ENCODE measurements at regions not wholly inside any gene's neighbourhood (a gene's known extent, or its start where the extent isn't known, plus 50 kb on each side); places are given as distances from the start of the nearest gene placed in this dataset.

DNA sequence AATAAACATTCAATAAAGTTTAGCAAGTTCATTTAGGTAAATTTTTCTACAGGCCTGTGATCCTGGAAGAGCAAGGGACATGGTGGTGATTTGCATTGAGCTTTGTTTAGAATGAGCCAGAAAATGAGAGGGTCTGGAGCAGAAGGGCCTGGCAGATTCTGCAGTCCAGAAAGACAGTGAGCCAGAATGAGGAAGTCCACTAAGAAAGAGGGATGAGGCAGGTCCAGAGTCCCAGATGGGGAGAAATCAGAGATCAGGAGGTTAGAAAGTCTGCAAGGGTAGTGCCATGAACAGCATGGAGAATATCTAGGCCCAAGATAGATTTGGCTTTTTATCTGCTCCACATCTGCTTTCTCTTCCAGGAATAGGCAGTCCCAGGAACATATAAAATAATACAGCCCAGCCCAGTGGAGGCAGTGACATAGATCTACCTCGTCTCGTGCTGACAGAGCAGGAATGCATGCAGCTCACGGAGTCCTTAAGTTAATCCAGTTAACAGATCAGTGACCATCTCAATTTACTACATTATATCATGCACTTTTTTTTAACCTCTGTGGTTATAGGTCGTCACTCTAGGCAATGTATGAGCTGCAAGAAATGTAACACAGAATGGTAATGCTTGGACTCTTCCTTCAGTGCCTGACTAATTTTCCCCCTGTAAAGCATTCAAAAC lies 429.0 kb downstream of the SUCLG1 start:
- H3K4me3 ChIP-seq: no peak overlapping the region
- no peak for DNase-seq (ENCODE audit: low spot score)
- TF ChIP-seq CTCF (IDR thresholded peaks at IDR 0.05): no peak
- H3K27ac ChIP-seq: no peak overlapping the region

DNA sequence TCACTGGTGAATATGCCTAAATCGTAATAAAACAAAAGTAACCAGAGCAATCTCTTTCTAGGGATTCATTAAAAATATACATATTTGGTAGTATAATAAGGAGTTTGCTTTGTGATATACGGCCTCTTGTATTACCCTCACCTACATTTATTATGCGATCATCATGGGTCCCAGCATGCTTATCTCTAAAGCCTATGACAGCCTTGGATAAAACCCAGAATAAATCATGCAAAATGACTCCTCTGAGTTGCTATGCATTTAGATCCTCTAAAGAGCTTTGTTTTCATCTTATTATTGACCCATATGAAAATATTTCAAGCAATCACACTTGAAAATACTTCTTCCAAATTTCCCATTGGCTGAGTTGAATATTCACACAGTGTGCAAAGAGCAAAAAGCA lies 432.3 kb downstream of the SUCLG1 start:
- Histone ChIP-seq H3K4me3 (no peak overlapping the region), H3K27ac (no peak overlapping the region)
- TF ChIP-seq CTCF (IDR thresholded peaks at IDR 0.05): no peak
- no peak for DNase-seq (ENCODE audit: low spot score)

DNA sequence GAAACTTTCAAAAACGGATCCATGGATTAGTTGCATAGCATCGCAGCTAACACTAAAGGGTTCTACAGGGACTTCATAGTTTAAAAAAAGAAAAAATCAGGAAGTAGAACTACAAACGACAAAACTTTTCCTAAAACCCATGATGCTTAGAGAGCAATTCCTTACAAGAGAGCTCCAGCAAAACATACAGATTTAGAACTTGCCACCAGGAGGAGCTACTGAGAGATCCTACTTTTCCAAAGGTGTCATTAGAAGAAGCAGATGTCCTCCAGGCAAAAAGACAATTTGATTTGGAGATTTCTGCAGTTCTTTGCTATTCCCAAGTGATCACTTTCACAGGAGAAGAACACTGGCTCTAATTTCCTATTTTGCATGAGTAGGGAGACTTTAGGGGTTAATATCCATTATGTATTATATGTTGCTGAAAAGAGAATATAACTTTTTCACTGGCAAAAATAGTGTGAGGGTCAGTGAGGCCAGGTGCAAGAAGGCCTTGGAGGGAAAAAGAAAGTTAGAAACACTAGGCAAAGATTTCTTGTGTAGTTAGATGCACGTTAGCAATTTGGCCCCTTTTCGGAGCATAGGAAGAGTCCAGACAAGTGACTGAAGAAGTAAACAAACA lies 436.2 kb downstream of the SUCLG1 start:
- Histone ChIP-seq H3K27ac (no peak overlapping the region), H3K4me3 (no peak overlapping the region)
- TF ChIP-seq CTCF (IDR thresholded peaks at IDR 0.05): no peak

DNA sequence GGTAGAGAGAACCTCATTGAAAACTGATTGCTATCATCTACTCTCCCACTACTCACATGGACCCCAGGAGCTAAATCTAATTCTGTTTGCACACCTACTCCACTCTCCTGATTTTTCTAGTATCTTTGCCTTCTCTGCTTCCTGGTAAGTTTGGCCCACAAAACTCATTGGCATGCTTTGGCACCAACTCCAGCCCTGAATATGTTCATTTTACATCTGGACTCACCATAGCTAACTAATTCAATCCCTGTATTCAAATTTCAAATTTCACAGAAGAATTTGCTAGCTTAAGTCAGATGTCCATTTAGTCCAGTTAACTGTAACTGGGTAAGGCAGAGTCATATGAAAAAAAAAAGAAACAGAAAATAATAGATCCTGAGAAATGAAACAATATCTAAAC lies 442.1 kb downstream of the SUCLG1 start:
- no peak for DNase-seq (ENCODE audit: low spot score)
- TF ChIP-seq CTCF (IDR thresholded peaks at IDR 0.05): no peak
- H3K4me3 ChIP-seq: no peak overlapping the region
- H3K27ac ChIP-seq: no peak overlapping the region

More for the DNA sequence above, 436.2 kb downstream of the SUCLG1 start:
- no peak for DNase-seq (ENCODE audit: low spot score)

DNA sequence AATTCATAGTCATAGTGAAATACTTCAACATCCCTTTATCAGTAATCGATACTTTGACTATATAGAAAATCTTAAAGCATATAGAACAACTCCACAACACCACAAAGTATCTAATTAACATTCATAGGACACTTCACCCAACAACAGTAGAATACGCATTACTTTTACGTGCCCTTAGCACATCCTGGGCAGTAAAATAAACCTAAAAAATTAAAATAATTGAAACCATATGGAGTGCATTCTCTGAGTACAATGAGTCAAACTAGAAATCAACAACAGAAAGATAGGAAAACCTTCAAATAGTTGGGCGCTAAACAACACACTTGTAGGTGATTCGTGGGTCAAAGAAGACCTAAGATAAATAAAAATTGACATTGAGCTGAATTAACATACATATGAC lies 442.9 kb downstream of the SUCLG1 start:
- no peak for TF ChIP-seq CTCF (IDR thresholded peaks at IDR 0.05)
- Histone ChIP-seq H3K27ac (no peak overlapping the region), H3K4me3 (no peak overlapping the region)
- no peak for DNase-seq (ENCODE audit: low spot score)

DNA sequence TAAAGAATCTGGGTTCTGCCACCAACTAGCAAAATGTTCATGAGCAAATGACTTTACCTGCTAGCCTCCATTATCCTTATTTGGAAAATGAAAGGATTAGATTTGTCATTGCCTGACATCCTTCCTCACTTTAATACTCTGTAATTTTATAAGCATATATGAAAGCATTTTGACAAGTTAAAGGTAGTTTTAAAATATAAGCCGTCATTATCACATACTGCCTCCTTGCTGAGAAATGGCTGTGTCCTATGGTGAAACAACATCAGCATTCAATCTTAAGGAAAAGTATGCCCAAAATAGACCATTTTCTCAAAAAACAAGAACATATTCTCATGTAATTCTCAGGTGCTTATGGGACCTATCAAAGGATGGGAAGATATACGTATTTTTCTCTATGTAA lies 461.2 kb downstream of the SUCLG1 start:
- TF ChIP-seq CTCF (IDR thresholded peaks at IDR 0.05): no peak
- DNase-seq (ENCODE audit: low spot score): no peak
- no peak overlapping the region for H3K27ac ChIP-seq
- H3K4me3 ChIP-seq: no peak overlapping the region

- no peak overlapping the region for H3K4me3 ChIP-seq
- DNase-seq (ENCODE audit: low spot score): no peak
- no peak for TF ChIP-seq CTCF (IDR thresholded peaks at IDR 0.05)
- H3K27ac ChIP-seq: no peak overlapping the region
These were observed 464.4 kb downstream of the SUCLG1 start for GRCh38 chr2:83994633-83995179.

Measured in coronary artery (tissue), 2 donors.